G401 (cell line): ENCODE measurements at regions not wholly inside any gene's neighbourhood (a gene's known extent, or its start where the extent isn't known, plus 50 kb on each side); places are given as distances from the start of the nearest gene placed in this dataset.

ENCODE experiments used
- DNase-seq: peaks from one replicate; pipeline ENCODE4 v3.0.0-alpha.2; 2015; ENCODE audit warnings: low spot score
- in situ Hi-C: cut with HindIII; loops from 2 replicates; pipeline ENCODE4 v1.10.0; 2016; ENCODE audit warnings: low sequenced_read_pairs, mixed read lengths

DNA sequence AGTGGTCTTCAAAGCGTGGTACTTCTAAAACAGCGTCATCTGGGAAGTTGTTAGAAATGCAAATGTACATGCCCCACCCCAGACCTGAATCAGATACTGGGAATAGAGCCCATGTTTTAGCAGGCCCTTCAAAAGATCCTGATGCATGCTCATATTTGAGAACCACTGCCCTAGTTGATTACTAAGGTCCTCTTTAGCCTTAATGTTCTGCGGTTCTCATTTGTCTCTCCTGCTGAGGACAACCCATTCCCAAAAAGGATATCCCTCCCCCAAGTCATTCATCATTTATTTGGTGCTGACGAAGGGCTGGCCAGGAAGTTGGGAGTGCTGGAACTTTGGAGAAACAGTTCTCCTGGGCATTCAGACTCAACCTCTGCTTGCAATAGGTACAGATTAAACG lies 92.4 kb upstream of the RALGPS2 start:
- DNase-seq: no peak
- in situ Hi-C loops: no loop called here

DNA sequence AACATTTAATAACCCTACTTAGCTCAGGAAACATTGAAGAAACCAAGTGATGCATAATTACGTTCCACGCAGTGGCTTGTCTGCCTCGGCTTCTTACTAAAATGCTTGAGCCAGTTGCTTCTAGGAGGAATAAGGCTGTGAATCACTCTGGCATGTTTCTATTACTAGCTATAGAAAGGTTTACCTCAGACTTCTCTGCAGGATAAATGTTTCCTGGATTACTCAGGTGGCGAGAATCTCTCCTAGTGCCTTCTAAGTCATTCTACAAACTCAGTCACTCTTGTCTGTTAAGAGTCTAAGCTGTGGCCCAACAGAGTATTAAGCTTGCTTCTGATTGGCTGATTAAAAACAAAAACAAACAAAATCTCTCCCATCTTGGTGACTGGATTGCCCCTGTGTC lies 92.0 kb upstream of the RALGPS2 start:
- in situ Hi-C loops: no loop called here
- DNase-seq: no peak

DNA sequence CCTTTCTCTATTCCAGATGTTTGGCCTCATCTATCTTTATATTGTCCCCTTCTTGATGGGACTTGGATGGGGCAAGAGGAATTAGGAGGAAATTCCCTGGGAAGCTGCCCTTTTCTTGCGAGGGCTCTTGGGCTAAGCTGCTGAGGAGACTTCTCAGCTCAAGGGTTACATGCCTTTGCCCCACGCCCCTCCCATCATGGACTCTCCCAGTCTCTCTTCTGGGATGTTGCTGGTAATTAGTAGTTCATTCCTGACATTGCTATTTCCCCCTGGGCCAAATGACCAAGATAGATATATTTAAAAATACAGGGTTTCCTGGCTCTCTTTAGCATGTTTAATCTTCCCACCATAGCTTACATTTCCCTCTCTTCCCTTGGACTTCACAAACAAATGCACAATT lies 90.6 kb upstream of the RALGPS2 start:
- in situ Hi-C loops: no loop called here
- DNase-seq: no peak

DNA sequence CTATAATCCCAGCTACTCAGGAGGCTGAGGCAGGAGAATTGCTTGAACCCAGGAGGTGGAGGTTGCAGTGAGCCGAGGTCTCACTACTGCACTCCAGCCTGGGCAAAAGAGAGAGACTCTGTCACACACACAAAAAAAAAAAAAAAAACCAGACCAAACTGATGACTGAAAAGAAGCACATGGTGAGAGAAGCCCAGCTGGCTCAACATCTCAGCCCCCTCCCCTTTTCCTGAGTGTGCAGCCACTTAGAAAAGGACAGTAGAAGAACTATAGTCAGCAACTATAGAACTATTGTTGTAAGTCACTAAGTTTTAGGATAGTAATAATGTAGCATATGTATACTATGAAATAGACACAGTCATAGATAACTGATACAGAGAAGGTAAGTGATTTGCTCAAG lies 87.2 kb upstream of the RALGPS2 start:
- in situ Hi-C loops: no loop called here
- no peak for DNase-seq

DNA sequence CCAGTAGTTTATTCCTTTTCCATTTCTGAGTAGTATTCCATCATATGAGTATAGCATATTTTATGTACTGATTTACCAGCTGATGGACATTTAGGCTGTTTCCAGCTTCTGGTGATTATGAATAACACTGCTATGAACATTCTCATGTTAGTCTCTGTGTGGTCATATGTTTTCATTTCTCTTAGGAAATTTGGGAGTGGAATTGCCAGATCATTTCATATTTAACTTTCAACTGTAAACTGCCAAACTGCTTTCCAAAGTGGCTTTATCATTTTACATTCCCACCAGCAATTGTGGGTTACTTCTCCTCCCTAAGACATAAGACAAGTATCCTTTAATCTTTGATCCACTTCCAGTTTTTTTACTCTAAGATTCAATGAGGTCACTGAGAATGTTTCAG lies 85.7 kb upstream of the RALGPS2 start:
- in situ Hi-C loops: no loop called here
- no peak for DNase-seq

DNA sequence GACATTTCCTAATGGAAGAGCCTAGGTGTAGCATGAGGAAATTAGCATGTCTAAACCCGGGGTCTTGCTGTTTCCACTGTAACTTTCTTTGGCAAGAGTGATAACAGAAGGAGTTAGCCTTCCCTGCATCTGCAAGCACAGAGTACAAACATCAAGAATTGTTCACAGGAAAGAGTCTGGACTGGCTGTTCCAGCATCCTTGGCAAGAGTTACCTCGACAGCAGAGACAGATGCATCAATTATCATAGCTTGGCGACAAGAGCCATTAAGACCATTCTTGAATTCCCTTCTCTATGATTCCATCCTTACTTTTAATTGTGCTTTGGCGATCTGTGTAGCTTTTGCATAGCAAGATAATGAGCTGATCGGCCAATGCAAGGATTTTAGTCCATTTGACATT lies 82.8 kb upstream of the RALGPS2 start:
- DNase-seq: no peak
- in situ Hi-C loops: no loop called here

DNA sequence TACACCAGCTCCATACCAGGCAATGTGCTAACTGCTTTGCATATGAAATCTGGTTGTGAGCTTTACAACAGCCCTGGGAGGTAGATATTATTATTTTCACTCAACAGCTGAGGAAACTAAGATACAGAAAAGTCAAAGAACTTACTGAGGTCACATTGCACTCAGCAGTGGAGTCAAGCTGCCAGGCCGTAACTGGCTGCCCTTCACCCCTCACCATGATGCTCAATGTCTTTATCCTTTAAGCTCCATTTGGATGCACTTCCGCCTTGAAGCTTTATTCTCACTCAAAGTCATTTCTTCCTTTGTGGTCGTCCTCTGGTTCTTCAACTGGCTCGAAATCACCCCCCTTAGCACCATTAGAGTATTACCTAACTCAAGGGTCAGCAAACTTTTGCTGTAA lies 81.7 kb upstream of the RALGPS2 start:
- no peak for DNase-seq
- in situ Hi-C loops: no loop called here

DNA sequence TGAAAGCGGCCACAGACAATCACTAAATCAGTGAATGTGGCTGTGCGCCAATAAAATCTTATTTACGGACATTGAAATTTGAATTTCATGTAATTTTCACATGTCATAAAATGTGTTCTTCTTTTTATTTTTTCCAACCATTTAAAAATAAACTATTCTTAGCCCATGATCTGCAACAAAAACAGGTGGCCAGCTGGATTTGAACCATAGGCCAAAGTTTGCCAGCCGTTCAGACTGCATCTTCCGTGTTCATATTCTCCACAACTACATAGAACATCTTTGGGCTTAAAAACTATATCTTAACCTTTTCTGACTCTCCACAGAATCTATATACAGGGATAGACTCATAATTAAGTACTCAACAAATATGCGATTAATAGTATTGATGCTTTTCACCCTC lies 81.2 kb upstream of the RALGPS2 start:
- no peak for DNase-seq
- in situ Hi-C loops: no loop called here

DNA sequence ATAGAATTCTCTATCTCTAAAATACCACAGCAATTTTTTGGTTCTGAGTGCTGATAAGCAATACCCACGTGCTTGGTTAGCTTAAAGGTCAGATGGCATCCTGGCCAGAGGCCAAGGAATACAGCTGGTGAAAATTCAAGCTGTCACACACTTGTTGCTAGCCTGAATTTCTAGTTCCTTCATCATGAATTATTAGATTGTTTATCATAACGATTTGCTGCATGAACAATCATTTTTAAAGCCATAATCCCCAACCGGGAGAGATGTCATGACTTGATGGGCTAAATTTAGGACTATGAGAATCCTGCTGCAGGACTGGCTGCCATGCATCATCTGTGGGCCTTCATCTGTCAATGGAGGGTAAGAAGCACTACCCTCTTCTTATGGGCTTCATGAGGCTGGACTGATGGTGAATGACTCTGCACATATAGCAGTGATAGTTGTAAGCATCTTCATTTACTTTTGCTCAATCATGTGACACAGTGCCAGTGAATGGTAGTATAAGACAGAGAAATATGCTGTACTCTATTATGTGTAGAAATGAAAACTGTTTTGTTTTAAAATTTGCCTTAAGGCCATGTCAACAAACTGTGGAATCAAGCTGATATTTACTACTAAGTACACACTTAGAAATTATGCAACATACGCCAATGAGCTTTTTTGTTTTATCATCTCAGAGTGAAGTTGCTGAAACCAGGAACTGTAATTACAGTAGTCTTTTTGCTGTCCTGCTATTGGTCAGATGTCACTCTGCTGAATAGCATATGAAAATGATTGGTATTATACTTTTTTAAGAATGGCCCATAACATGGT lies 80.5 kb upstream of the RALGPS2 start:
- in situ Hi-C loops: no loop called here
- DNase-seq: peak; percentile 8

DNA sequence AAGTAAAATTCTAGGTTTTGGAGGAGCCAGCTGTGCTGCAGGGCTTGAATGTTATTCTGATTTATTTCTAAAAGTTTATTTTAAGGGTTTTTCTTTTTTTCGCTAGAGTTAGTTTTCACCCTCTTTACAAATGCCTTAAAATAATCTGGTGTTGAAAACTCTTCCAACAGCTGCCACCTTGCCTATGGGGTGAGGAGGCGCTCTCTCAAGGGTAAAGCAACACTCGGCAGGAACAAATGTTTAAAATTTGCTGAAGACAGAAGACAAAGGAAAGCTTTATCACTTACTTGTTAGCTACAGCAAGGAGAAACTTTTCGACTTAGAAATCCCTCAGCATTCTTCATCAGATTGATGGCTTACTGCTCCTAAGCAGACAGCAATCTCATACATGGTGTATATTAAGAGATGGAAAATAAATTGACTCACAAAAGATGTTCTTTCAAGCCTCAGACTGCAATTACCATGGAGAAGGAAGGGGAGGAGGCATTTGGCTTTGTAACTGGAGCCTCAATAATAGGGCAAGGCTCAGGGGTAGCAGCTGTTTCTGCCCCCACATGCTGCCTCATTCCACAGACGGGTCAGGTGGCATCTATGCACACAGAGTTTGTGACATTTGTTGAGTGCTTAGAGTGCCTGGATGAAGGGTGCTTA lies 79.8 kb upstream of the RALGPS2 start:
- in situ Hi-C loops: no loop called here
- DNase-seq: no peak

DNA sequence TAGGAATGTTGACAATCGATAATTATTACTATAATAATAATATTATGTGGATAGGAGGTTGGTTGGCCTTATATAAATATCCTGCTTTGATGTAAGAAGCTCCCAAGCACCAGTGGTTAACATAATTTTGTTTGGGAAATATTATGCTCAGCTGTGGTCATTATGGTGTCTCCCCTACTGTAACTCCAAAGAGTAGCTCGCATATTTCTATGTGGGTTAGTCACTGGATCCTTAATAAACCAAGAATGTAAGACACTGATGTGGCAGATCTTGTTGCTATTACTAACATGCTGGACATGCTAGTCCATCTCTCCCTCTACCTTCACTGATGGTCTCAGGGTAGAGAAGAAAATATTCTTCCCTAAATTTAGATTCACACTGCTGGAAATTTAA lies 79.2 kb upstream of the RALGPS2 start:
- no peak for DNase-seq
- in situ Hi-C loops: no loop called here

DNA sequence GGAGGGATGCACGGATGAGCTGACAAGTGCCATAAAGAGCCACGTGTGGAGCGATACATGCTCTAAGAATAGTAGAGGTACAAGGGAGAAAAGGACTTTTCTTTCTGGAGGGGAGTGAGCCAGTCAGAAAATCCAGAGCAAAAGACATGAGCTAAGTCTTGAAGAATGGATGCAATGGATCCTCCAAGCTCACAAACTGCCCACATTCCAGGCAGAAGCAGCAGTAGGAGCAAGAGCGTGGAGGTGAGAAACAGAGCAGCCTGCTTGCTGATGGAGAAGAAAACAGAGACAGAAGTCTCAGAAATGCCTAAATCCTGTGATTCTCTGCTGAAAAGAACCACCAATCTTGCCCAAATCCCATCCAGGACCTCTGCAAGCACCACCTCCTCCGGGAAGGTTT lies 78.2 kb upstream of the RALGPS2 start:
- in situ Hi-C loops: no loop called here
- DNase-seq: no peak

DNA sequence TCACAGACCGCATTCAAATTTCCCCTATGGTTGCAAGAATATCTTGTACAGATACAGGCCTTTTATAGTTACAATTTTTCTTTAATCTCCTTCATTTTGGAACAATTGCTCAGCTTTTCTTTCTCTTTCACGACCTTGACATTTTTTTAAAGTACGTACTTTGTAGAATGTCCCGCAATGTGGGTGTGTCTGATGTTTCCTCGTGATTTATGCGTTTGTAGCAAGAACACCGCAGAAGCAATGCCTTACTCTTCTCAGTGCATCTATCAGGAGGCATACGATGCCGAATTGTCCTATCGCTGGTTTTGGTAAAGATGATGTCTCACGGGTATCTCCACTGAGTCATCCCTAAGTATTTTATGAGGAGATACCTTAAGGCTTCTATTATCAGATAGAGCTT lies 76.9 kb upstream of the RALGPS2 start:
- DNase-seq: no peak
- in situ Hi-C loops: no loop called here

DNA sequence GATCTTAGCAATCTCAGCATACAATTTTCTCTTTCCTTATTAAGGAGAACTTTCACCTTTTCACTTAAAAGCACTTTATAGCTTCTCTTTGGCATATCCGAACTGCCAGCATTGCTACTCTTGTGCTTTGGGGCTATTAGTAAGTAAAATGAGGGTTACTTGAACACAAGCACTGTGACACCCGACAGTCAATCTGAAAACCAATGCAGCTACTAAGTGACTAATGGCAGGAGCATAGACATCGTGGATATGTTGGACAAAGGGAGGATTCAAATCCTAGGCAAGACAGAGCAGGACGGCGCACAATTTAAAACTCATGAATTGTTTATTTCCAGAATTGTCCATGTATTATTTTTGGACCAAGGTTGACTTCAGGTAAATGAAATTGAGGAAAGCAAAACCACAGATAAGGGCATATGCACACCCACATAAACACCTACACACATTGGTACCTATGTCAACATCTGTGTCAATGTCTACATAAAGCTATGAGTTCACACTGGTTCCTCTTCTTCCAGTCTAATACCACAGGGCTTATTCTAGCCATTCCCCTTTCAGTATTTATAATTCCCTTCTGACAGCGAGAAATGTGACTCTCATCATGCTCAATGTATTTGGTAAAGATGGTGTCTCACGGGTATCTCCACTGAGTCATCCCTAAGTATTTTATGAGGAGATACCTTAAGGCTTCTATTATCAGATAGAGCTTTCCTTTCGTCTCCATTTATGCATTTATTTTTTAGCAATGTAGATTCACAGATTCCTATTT lies 75.3 kb upstream of the RALGPS2 start:
- in situ Hi-C loops: no loop called here
- no peak for DNase-seq

DNA sequence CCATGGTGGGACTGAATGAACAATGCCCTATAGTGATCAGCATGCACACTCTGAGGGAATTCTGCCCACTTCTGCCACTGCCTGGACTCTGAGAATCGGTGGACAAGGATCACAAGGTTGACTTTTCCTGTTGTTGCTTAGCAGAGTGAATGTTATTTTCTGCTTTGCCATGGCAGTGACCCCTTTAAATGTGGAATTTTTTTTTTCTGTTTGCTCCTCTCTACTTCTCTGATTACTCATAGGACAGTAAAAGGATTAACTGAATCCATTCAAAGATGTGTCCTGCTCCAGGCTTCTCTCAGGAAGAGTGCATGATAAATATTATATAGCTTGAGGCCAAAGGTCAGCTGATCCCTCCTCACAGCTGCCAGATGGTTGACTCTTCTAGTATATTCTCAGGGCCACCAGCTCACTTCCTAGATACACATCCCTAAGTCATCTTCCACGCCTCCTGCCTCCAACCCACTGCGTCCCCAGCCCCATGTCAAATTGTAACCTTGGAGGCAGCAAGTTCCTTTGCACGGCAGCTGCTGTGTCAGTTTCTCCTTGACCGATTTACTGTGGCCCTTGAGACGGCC lies 74.0 kb upstream of the RALGPS2 start:
- in situ Hi-C loops: no loop called here
- no peak for DNase-seq

DNA sequence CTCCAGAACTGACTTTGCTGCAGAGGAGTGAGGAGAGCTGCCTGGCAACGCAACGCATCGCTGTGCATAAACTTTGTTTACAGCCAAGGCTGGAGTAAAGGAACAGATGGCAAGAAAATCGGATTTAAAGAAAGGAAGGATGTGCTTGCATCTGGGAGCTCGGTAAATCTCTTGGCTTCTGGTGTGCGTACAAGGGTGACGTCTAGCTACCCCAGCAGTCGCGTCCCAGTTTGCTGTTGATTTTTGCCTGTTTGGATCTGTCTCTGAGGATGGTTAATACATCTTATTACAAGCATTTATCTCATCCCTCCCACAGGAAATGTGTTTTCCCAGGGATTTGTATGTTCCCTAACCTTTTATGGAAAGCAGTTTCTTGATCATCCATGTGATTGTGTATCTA lies 73.3 kb upstream of the RALGPS2 start:
- DNase-seq: no peak
- in situ Hi-C loops: no loop called here

DNA sequence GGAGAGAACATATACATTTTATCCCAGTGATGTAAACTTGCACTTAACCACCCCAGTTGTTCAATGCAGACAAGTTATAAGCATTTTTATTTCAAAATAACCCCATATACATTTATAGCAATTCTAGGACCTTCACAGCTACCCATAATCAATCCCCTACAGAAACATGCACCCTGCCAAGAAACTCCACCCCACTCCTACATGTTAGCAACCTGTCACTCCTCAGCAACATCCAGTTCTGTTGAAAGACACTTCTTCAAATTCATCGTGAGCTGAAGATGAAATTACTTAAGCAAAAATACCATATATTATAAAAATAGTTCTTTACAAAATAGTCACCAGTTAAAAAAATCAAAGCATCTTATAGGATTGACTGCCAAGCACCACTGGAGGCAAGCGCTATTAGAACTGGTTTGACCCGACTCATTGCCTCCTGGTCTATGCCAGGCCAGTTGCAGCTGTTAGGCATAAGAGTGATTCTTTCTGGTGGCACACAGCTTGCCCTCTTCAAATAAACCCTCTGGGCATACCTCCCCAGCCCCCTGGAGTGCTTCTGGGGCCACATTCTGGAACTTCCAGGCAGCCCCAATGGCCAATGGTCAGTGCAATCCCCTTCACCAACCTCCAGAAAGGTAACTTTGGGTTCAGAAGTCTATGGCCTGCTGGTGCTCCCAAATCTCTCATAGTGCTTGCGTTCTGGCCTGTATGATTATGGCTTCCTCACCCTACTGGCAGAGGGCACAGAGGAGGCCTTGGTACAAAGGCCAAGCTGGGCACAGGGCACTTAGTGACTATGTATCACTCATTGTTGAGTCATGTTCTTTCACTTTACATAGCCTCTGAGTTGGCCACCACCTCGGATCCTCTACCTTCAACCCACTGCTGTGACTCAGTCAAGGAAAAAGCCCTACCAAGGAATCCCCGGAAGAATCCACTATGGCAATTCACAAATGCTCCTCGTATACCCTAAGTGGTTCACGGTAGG lies 72.2 kb upstream of the RALGPS2 start:
- no peak for DNase-seq
- in situ Hi-C loops: no loop called here

DNA sequence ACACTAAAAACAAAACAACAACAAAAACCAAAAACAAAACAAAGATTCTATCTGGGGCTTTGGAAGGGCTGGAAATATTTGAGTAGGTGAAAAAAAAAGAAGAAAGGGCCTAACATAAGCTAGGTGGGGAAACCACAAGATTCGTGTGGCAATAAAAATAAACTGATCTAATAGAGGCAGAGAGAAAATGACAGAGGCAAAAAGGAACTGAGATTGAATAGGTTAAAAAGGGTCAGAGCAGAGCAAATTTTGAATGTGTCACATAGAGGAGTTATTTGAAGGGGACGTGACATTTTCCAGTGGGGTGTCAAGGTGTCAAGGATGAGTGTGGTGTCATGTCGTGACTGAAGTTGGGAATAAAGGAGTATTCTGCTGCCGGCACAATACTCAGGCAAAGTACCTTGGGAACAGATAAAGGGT lies 65.2 kb upstream of the RALGPS2 start:
- no peak for DNase-seq
- in situ Hi-C loops: no loop called here

DNA sequence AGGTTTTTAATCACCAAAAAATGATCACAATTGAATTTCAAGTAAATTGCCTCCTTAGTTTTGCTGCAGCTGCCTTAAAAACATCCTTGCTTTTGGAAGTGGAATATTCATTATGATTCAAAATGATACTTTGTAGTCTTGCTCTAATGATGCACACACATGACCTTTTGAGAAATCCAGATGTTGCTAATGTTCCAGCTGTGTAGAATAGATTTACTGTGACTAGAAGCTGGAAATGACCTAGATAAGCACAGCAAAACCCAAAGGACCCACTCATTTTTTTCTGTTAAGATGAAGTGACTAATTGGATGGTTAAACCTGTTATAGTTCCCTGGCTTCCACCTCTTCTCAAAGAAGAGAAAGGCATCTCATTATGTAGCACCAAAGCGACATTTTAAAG lies 64.6 kb upstream of the RALGPS2 start:
- DNase-seq: no peak
- in situ Hi-C loops: no loop called here
